GM19395 (cell line): ENCODE measurements at regions not wholly inside any gene's neighbourhood (a gene's known extent, or its start where the extent isn't known, plus 50 kb on each side); places are given as distances from the start of the nearest gene placed in this dataset.

Experiments
- ATAC-seq: cut with Tn5 transposase; IDR thresholded peaks from one replicate; pipeline ENCODE4 v1.9.1; 2021; ENCODE audit warnings: mild to moderate bottlenecking, moderate library complexity; ENCODE audit not compliant: unreplicated experiment

GRCh38 chr7:136051203-136051928, 74.2 kb upstream of the MTPN start:
- ATAC-seq: no peak

GRCh38 chr7:136050462-136050847, 73.3 kb upstream of the MTPN start:
- ATAC-seq: no peak

- no peak for ATAC-seq
These were observed 72.8 kb upstream of the MTPN start for GRCh38 chr7:136049818-136050461.

DNA sequence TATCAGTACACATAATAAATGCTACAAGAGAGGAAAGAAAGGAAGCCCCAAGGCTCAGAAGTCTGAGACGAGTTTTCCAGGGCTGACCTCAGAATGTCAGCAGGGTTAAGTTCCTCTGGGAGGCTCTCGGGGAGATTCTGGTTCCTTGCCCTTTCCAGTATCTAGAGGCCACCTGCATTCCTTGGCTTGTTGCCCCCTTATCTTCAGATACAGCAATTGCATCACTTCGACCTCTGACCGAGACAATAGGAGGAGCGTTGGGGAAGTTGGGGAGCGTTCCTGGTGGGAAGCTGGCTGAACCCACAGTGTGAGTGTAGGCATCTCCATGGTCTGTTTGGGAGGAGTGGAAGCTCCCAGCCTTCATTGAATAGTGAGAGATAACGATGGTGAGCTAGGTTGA, 72.0 kb upstream of the MTPN start:
- ATAC-seq: no peak

DNA sequence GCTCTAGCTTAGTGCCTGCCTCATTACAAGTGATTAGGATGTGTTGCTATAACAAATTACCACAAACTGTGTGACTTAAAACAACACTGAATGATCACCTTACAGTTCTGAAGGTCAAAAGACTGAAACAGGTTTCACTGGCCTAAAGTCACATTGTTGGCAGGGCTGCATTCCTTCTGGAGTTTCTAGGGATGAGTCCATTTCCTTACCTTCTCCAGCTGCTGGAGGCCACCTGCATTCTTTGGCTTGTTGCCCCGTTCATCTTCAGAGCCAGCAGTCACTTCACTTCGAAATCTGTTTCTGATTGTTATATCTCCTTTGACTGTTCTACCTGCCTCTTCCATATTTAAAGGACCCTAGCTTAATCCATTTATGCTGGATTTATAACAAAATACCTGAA, 69.4 kb upstream of the MTPN start:
- no peak for ATAC-seq

GRCh38 chr7:136045992-136046391, 68.8 kb upstream of the MTPN start:
- no peak for ATAC-seq

- no peak for ATAC-seq
These were observed 68.0 kb upstream of the MTPN start for GRCh38 chr7:136045181-136045580.

DNA sequence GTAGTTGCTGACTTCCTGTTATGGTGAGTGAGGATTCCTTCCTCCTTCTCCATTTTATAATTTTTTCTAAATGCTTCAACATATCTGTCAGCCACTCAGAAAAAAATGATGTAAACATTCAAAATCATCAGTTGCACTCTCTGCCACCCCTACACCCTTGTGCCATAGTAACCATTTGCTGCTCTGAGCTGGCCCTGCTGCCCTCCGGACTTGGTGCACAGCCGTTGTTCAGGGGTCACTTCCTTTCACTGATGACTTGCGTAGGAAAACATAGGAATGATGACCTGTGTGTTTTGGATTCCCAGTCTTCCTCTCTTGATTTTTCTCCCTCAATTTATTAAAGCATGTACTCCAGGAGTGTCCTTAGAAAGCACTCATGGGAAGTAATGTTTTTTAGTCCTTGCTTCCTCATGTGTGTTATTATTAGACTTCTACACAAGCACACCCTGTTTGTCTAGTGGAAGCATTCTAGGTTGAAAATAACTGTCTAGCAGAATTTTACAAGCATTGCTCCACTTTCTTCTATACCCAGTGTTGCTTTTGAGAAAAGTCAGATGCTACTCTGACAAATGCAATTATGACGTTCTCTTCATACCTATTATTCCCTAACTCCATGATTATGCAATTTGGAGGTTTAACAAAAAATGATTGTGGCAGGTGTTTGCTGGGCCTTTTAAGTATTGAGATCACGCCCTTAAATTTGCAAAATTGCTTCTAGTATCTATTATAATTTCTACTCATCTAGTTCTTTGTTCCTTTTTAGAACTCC, 62.6 kb upstream of the MTPN start:
- ATAC-seq: no peak

DNA sequence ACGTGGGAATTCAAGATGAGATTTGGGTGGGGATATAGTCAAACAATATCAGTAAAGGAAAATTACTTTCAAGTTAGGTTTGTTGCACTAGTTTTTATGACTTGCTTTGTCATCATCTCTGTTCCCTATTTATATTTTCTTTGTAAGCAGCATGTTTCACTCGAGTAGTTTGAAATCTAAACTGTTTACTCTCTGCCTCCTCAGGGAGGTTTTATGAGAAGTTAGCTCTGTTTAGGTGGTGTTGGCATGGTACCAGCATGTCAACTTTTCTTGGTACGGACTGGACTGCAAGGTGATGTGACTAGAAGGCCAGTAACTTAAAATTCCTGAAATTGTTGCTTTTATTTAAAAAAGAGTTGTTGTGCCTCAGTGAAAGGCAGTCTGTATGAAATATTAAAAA, 59.2 kb upstream of the MTPN start:
- no peak for ATAC-seq

DNA sequence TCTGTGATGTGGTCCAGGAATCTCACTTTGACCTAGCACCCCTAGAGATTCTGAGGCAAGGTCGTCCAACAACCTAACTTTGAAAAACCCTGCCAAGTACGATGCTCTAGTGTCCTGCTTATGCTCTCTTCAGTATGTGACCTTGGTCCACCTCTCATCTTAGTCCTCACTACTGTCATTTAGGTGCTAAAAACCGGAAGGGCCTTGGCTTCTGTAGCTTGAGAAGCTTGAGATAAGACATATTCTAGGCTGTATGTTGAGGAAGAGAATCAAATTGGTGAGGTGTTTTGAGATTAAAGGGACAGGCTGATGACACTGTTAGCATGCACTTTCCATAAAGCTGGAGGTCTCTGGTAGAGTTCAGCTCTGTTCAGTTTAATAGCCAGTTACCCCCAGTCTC, 57.0 kb upstream of the MTPN start:
- no peak for ATAC-seq

GRCh38 chr7:136033413-136034031, 56.4 kb upstream of the MTPN start:
- ATAC-seq: no peak

DNA sequence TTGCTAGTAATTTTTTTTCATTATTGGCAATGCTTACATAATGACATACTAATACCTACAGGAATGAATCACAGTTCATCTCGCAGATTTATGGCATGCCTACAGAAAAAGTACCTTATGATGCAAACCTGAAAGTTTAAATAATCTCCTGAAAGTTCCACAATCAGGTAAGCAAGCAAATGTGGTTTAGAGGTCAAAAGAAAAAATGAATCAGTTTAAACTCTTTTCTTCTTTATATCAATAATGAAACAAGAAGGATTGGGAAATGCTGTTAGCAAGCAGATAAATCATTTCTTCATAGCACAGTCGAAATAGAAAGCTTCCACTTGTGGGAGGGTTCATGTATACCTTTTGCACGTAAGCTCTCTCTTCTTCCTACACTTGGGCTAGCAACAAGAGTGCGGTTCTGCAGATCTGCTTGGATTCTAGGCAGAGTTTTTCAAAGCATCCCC, 53.7 kb upstream of the MTPN start:
- peak; percentile 86 for ATAC-seq

DNA sequence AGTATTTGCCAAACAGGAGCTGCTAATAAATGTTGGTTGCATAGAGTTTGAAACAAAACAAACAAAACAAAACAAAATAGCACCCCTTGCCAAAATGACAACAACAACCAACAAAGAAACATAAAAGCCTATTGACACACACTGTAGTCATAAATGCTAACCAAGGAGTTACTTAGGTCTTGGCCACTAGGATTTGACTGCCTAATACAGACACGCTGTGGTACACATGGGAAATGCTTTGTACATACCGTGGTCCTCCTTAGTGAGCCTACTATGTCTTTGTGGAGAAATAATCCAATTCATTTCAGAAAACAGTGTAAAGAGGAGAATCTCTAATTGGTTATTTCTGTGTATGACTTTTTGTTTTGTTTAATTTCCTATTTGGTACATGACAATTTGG, 53.2 kb upstream of the MTPN start:
- no peak for ATAC-seq

GRCh38 chr7:136027160-136027559, 50.0 kb upstream of the MTPN start:
- no peak for ATAC-seq
